ENCODE measurements at regions not wholly inside any gene's neighbourhood (a gene's known extent, or its start where the extent isn't known, plus 50 kb on each side); places are given as distances from the start of the nearest gene placed in this dataset.

- Histone ChIP-seq H3K9me3 (no peaks in the 10 kb centered on the region), H3K27ac (no peak overlapping the region), H3K27me3 (replicated peaks; ENCODE audit: insufficient read depth) (no peaks in the 10 kb centered on the region), H3K36me3 (no peaks in the 10 kb centered on the region), H3K4me1 (replicated peaks) (no peaks in the 10 kb centered on the region), H3K4me3 (no peak overlapping the region)
- no peak for DNase-seq (ENCODE audit: low spot score)
- 72% methylated on average over 2 of the region's 2 CpGs for WGBS
- intact Hi-C loops (cut with DNase I): no loop called here
- no peak for TF ChIP-seq POLR2AphosphoS5 (IDR thresholded peaks at IDR 0.05)
- TF ChIP-seq POLR2A (IDR thresholded peaks at IDR 0.05): no peak
- no peak for TF ChIP-seq CTCF (IDR thresholded peaks at IDR 0.05)
Observed at GRCh38 chr6:25089442-25089841, 153.7 kb upstream of the RIPOR2 start.

GRCh38 chr6:25094726-25095125, 159.0 kb upstream of the RIPOR2 start:
- no peak for DNase-seq (ENCODE audit: low spot score)
- no peaks in the 10 kb centered on the region for H3K4me1 ChIP-seq (replicated peaks)
- H3K4me3 ChIP-seq: no peak overlapping the region
- 92% methylated on average over 4 of the region's 4 CpGs for WGBS
- intact Hi-C loops (cut with DNase I): no loop called here
- no peaks in the 10 kb centered on the region for H3K27me3 ChIP-seq (replicated peaks; ENCODE audit: insufficient read depth)
- no peak for TF ChIP-seq CTCF (IDR thresholded peaks at IDR 0.05)
- TF ChIP-seq POLR2A (IDR thresholded peaks at IDR 0.05): no peak
- no peak for TF ChIP-seq POLR2AphosphoS5 (IDR thresholded peaks at IDR 0.05)
- no peaks in the 10 kb centered on the region for H3K36me3 ChIP-seq
- no peak overlapping the region for H3K27ac ChIP-seq
- H3K9me3 ChIP-seq: no peaks in the 10 kb centered on the region

GRCh38 chr6:25100288-25100687, 164.5 kb upstream of the RIPOR2 start:
- Histone ChIP-seq H3K36me3 (no peaks in the 10 kb centered on the region), H3K27ac (no peak overlapping the region), H3K4me3 (no peak overlapping the region), H3K9me3 (no peaks in the 10 kb centered on the region), H3K4me1 (replicated peaks) (no peaks in the 10 kb centered on the region), H3K27me3 (replicated peaks; ENCODE audit: insufficient read depth) (no peaks in the 10 kb centered on the region)
- intact Hi-C loops (cut with DNase I): no loop called here
- no peak for TF ChIP-seq POLR2A (IDR thresholded peaks at IDR 0.05)
- no peak for TF ChIP-seq POLR2AphosphoS5 (IDR thresholded peaks at IDR 0.05)
- TF ChIP-seq CTCF (IDR thresholded peaks at IDR 0.05): no peak
- WGBS: 41% methylated on average over 4 of the region's 4 CpGs
- no peak for DNase-seq (ENCODE audit: low spot score)

- Histone ChIP-seq H3K9me3 (no peaks in the 10 kb centered on the region), H3K36me3 (no peaks in the 10 kb centered on the region), H3K27me3 (replicated peaks; ENCODE audit: insufficient read depth) (no peaks in the 10 kb centered on the region), H3K27ac (no peak overlapping the region), H3K4me1 (replicated peaks) (no peaks in the 10 kb centered on the region), H3K4me3 (no peak overlapping the region)
- WGBS: 87% methylated on average over 3 of the region's 3 CpGs
- no peak for DNase-seq (ENCODE audit: low spot score)
- intact Hi-C loops (cut with DNase I): no loop called here
- TF ChIP-seq POLR2AphosphoS5 (IDR thresholded peaks at IDR 0.05) (no peak), CTCF (IDR thresholded peaks at IDR 0.05) (no peak), POLR2A (IDR thresholded peaks at IDR 0.05) (no peak)
Observed at GRCh38 chr6:25103603-25104002, 167.8 kb upstream of the RIPOR2 start.

- Histone ChIP-seq H3K4me1 (replicated peaks) (no peaks in the 10 kb centered on the region), H3K27ac (no peak overlapping the region), H3K4me3 (no peak overlapping the region), H3K9me3 (no peaks in the 10 kb centered on the region), H3K27me3 (replicated peaks; ENCODE audit: insufficient read depth) (no peaks in the 10 kb centered on the region), H3K36me3 (no peaks in the 10 kb centered on the region)
- DNase-seq (ENCODE audit: low spot score): no peak
- 46% methylated on average over 7 of the region's 7 CpGs for WGBS
- no peak for TF ChIP-seq CTCF (IDR thresholded peaks at IDR 0.05)
- no peak for TF ChIP-seq POLR2A (IDR thresholded peaks at IDR 0.05)
- no peak for TF ChIP-seq POLR2AphosphoS5 (IDR thresholded peaks at IDR 0.05)
- intact Hi-C loops (cut with DNase I): no loop called here
Observed at GRCh38 chr6:25105070-25105925, 169.5 kb upstream of the RIPOR2 start.
